ENCODE measurements at regions not wholly inside any gene's neighbourhood (a gene's known extent, or its start where the extent isn't known, plus 50 kb on each side); places are given as distances from the start of the nearest gene placed in this dataset.

GRCh38 chr1:57597036-57597435 is 173.2 kb upstream of the DAB1 start:
- Histone ChIP-seq H3K4me1 (ENCODE audit: insufficient read depth, low read length) (no peaks in the 10 kb centered on the region), H2AFZ (ENCODE audit: low read depth, low read length) (no peak overlapping the region), H3K9ac (ENCODE audit: low read length) (no peak overlapping the region), H3K27ac (ENCODE audit: low read depth, low read length) (no peak overlapping the region), H3K27me3 (ENCODE audit: insufficient read depth, low read length) (no peaks in the 10 kb centered on the region), H3K4me3 (ENCODE audit: insufficient read depth, low read depth, low read length) (no peak overlapping the region), H3K36me3 (ENCODE audit: insufficient read depth, low read length) (no peaks in the 10 kb centered on the region), H3K79me2 (ENCODE audit: insufficient read depth, low read length) (no peaks in the 10 kb centered on the region), H4K20me1 (ENCODE audit: insufficient read depth, low read length) (no peaks in the 10 kb centered on the region), H3K9me3 (ENCODE audit: insufficient read depth, low read depth, low read length) (no peaks in the 10 kb centered on the region), H3K4me2 (ENCODE audit: low read length) (no peak overlapping the region)
- Mint-ChIP-seq H3K27ac (ENCODE audit: unreplicated experiment) (no peak overlapping the region), H3K36me3 (ENCODE audit: low read depth, unreplicated experiment) (no peaks in the 10 kb centered on the region), H3K27me3 (ENCODE audit: low read depth, unreplicated experiment) (no peaks in the 10 kb centered on the region), H3K4me1 (ENCODE audit: low read depth, unreplicated experiment) (peaks cover 24% of the 10 kb centered on the region), H3K4me3 (ENCODE audit: unreplicated experiment) (no peak overlapping the region), H3K9me3 (ENCODE audit: unreplicated experiment) (no peaks in the 10 kb centered on the region)
- no peak for TF ChIP-seq CTCF (IDR thresholded peaks at IDR 0.05; ENCODE audit: insufficient read depth, low read depth, low read length)
- no peak for TF ChIP-seq EZH2 (IDR thresholded peaks at IDR 0.05; ENCODE audit: insufficient read depth, low read length)
- no peak for FAIRE-seq
- DNase-seq (ENCODE audit: low read depth), result no peak

GRCh38 chr1:57594002-57594401 is 170.1 kb upstream of the DAB1 start:
- Mint-ChIP-seq H3K27ac (ENCODE audit: unreplicated experiment) (no peak overlapping the region), H3K4me3 (ENCODE audit: unreplicated experiment) (no peak overlapping the region), H3K9me3 (ENCODE audit: unreplicated experiment) (no peaks in the 10 kb centered on the region), H3K27me3 (ENCODE audit: low read depth, unreplicated experiment) (no peaks in the 10 kb centered on the region), H3K36me3 (ENCODE audit: low read depth, unreplicated experiment) (no peaks in the 10 kb centered on the region), H3K4me1 (ENCODE audit: low read depth, unreplicated experiment) (peaks cover 10% of the 10 kb centered on the region)
- Histone ChIP-seq H3K27ac (ENCODE audit: low read depth, low read length) (no peak overlapping the region), H2AFZ (ENCODE audit: low read depth, low read length) (no peak overlapping the region), H3K9ac (ENCODE audit: low read length) (no peak overlapping the region), H3K9me3 (ENCODE audit: insufficient read depth, low read depth, low read length) (no peaks in the 10 kb centered on the region), H3K79me2 (ENCODE audit: insufficient read depth, low read length) (no peaks in the 10 kb centered on the region), H3K27me3 (ENCODE audit: insufficient read depth, low read length) (no peaks in the 10 kb centered on the region), H3K4me2 (ENCODE audit: low read length) (no peak overlapping the region), H3K4me3 (ENCODE audit: insufficient read depth, low read depth, low read length) (no peak overlapping the region), H3K36me3 (ENCODE audit: insufficient read depth, low read length) (no peaks in the 10 kb centered on the region), H4K20me1 (ENCODE audit: insufficient read depth, low read length) (no peaks in the 10 kb centered on the region), H3K4me1 (ENCODE audit: insufficient read depth, low read length) (no peaks in the 10 kb centered on the region)
- no peak for DNase-seq (ENCODE audit: low read depth)
- no peak for TF ChIP-seq EZH2 (IDR thresholded peaks at IDR 0.05; ENCODE audit: insufficient read depth, low read length)
- no peak for FAIRE-seq

GRCh38 chr1:57591842-57592241 is 168.0 kb upstream of the DAB1 start:
- no peak overlapping the region for H2AFZ ChIP-seq (ENCODE audit: low read depth, low read length)
- H3K9ac ChIP-seq (ENCODE audit: low read length), result no peak overlapping the region
- no peak overlapping the region for H3K4me3 Mint-ChIP-seq (ENCODE audit: unreplicated experiment)
- no peak overlapping the region for H3K4me3 ChIP-seq (ENCODE audit: insufficient read depth, low read depth, low read length)
- no peaks in the 10 kb centered on the region for H3K27me3 Mint-ChIP-seq (ENCODE audit: low read depth, unreplicated experiment)
- H3K9me3 Mint-ChIP-seq (ENCODE audit: unreplicated experiment), result no peaks in the 10 kb centered on the region
- H3K4me2 ChIP-seq (ENCODE audit: low read length), result no peak overlapping the region
- H3K4me1 ChIP-seq (ENCODE audit: insufficient read depth, low read length), result no peaks in the 10 kb centered on the region
- H3K36me3 ChIP-seq (ENCODE audit: insufficient read depth, low read length), result no peaks in the 10 kb centered on the region
- no peak overlapping the region for H3K27ac ChIP-seq (ENCODE audit: low read depth, low read length)
- no peaks in the 10 kb centered on the region for H3K27me3 ChIP-seq (ENCODE audit: insufficient read depth, low read length)
- H3K79me2 ChIP-seq (ENCODE audit: insufficient read depth, low read length), result no peaks in the 10 kb centered on the region
- H3K36me3 Mint-ChIP-seq (ENCODE audit: low read depth, unreplicated experiment), result no peaks in the 10 kb centered on the region
- H4K20me1 ChIP-seq (ENCODE audit: insufficient read depth, low read length), result no peaks in the 10 kb centered on the region
- peaks cover 2% of the 10 kb centered on the region for H3K4me1 Mint-ChIP-seq (ENCODE audit: low read depth, unreplicated experiment)
- H3K27ac Mint-ChIP-seq (ENCODE audit: unreplicated experiment), result no peak overlapping the region
- FAIRE-seq (no peak), DNase-seq (ENCODE audit: low read depth) (no peak)
- no peak for TF ChIP-seq CTCF (IDR thresholded peaks at IDR 0.05; ENCODE audit: insufficient read depth, low read depth, low read length)
- TF ChIP-seq EZH2 (IDR thresholded peaks at IDR 0.05; ENCODE audit: insufficient read depth, low read length), result no peak
- no peaks in the 10 kb centered on the region for H3K9me3 ChIP-seq (ENCODE audit: insufficient read depth, low read depth, low read length)

Data from astrocyte (in vitro differentiated cells and primary cell).